ENCODE measurements at regions not wholly inside any gene's neighbourhood (a gene's known extent, or its start where the extent isn't known, plus 50 kb on each side); places are given as distances from the start of the nearest gene placed in this dataset.

DNA sequence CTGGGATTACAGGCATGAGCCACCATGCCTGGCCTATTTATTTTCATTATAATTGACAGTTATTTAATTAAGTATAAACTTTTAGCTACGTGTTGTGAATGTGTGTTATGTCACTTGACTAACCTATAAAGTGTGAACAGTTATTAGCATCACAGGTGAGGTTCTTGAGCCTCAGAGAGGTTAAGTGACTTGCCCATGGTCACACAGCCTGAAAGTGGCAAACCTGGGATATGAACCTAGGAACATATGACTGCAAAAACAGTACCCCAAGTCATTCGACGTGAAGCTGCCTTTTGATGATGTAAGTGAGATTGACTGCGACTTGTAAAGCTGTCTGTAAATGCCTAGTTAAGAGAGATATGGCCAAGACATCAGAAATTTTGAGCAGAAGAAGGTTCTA is 77.9 kb upstream of the SALL4 start:
- TF ChIP-seq YY1 (IDR thresholded peaks at IDR 0.05; ENCODE audit: low read depth) (no peak), EP300 (IDR thresholded peaks at IDR 0.05; ENCODE audit: borderline replicate concordance) (no peak), NFIC (IDR thresholded peaks at IDR 0.05) (no peak), ZBTB7A (IDR thresholded peaks at IDR 0.05; ENCODE audit: low read depth) (no peak), RAD21 (IDR thresholded peaks at IDR 0.05; ENCODE audit: low read depth) (no peak), FOXM1 (IDR thresholded peaks at IDR 0.05; ENCODE audit: borderline replicate concordance, low read depth) (no peak), TCF12 (IDR thresholded peaks at IDR 0.05; ENCODE audit: low read depth) (no peak), CREB1 (IDR thresholded peaks at IDR 0.05; ENCODE audit: low read depth) (no peak), TEAD4 (IDR thresholded peaks at IDR 0.05) (no peak), TAF1 (IDR thresholded peaks at IDR 0.05; ENCODE audit: low read depth) (no peak), EGR1 (IDR thresholded peaks at IDR 0.05) (no peak), CEBPB (IDR thresholded peaks at IDR 0.05) (no peak)
- TF ChIP-seq, protein P1, sequence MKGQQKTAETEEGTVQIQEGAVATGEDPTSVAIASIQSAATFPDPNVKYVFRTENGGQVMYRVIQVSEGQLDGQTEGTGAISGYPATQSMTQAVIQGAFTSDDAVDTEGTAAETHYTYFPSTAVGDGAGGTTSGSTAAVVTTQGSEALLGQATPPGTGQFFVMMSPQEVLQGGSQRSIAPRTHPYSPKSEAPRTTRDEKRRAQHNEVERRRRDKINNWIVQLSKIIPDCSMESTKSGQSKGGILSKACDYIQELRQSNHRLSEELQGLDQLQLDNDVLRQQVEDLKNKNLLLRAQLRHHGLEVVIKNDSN (IDR thresholded peaks at IDR 0.05) = no peak
- TF ChIP-seq, protein P2, sequence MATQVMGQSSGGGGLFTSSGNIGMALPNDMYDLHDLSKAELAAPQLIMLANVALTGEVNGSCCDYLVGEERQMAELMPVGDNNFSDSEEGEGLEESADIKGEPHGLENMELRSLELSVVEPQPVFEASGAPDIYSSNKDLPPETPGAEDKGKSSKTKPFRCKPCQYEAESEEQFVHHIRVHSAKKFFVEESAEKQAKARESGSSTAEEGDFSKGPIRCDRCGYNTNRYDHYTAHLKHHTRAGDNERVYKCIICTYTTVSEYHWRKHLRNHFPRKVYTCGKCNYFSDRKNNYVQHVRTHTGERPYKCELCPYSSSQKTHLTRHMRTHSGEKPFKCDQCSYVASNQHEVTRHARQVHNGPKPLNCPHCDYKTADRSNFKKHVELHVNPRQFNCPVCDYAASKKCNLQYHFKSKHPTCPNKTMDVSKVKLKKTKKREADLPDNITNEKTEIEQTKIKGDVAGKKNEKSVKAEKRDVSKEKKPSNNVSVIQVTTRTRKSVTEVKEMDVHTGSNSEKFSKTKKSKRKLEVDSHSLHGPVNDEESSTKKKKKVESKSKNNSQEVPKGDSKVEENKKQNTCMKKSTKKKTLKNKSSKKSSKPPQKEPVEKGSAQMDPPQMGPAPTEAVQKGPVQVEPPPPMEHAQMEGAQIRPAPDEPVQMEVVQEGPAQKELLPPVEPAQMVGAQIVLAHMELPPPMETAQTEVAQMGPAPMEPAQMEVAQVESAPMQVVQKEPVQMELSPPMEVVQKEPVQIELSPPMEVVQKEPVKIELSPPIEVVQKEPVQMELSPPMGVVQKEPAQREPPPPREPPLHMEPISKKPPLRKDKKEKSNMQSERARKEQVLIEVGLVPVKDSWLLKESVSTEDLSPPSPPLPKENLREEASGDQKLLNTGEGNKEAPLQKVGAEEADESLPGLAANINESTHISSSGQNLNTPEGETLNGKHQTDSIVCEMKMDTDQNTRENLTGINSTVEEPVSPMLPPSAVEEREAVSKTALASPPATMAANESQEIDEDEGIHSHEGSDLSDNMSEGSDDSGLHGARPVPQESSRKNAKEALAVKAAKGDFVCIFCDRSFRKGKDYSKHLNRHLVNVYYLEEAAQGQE (IDR thresholded peaks at IDR 0.05; ENCODE audit: low read depth) = no peak
- TF ChIP-seq, protein P3, sequence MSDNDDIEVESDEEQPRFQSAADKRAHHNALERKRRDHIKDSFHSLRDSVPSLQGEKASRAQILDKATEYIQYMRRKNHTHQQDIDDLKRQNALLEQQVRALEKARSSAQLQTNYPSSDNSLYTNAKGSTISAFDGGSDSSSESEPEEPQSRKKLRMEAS (IDR thresholded peaks at IDR 0.05) = no peak

DNA sequence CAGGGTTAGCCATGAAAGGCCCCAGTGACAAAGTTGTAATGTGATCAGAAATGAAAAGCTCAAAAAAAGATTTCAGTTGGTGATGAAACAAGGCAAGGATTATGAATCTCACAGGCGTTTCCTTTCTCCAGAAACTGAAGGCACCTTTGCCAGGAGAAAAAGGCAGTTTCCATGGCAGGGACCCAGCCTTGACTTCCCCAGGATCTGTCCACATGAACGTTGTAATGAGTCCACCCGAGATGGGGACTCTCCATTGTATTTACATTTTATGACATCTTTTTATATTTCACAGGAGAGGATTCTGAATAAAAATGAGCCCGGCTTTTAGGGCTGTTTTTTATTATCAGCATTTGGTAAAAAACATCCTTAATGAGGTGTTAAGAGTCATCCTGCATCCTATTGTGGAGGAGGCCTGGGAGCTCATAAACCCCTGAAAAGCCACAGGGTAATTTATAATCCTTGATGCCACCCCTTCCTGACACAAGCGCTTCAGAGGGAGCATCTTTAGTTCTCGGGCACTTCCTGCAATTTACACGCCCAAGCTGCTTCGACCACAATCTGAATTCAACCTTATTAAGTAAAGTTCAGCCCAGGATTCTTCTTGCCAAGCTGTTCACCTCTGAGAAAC is 74.1 kb upstream of the SALL4 start:
- no peak for TF ChIP-seq CREB1 (IDR thresholded peaks at IDR 0.05; ENCODE audit: low read depth)
- TF ChIP-seq, protein P3 (IDR thresholded peaks at IDR 0.05) = no peak
- TF ChIP-seq, protein P2 (IDR thresholded peaks at IDR 0.05; ENCODE audit: low read depth) = no peak
- TF ChIP-seq TEAD4 (IDR thresholded peaks at IDR 0.05) = no peak
- TF ChIP-seq YY1 (IDR thresholded peaks at IDR 0.05; ENCODE audit: low read depth) = no peak
- TF ChIP-seq TAF1 (IDR thresholded peaks at IDR 0.05; ENCODE audit: low read depth) = no peak
- TF ChIP-seq, protein P1 (IDR thresholded peaks at IDR 0.05) = no peak
- TF ChIP-seq EP300 (IDR thresholded peaks at IDR 0.05; ENCODE audit: borderline replicate concordance) = no peak
- TF ChIP-seq FOXM1 (IDR thresholded peaks at IDR 0.05; ENCODE audit: borderline replicate concordance, low read depth) = no peak
- no peak for TF ChIP-seq ZBTB7A (IDR thresholded peaks at IDR 0.05; ENCODE audit: low read depth)
- no peak for TF ChIP-seq EGR1 (IDR thresholded peaks at IDR 0.05)
- no peak for TF ChIP-seq NFIC (IDR thresholded peaks at IDR 0.05)
- no peak for TF ChIP-seq CEBPB (IDR thresholded peaks at IDR 0.05)
- no peak for TF ChIP-seq RAD21 (IDR thresholded peaks at IDR 0.05; ENCODE audit: low read depth)
- TF ChIP-seq TCF12 (IDR thresholded peaks at IDR 0.05; ENCODE audit: low read depth) = no peak

DNA sequence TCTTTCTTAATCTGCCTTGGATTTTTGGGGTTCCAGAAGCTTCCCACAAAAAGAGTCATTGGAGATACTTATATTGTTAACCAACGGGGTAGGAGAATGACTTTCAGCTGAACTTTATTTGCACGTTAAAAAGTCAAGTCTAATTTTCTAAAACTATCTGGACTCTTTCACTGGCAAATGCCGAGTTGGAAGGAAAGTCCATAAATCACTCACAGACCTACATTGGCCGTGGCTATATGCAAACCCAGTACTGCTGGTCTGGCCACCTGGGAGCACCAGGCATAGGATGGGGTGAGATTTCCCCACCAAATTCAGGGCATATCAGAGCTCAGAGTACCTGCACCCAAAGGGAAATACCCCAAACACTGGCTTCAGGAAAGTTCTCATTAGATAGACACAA is 71.3 kb upstream of the SALL4 start:
- TF ChIP-seq TEAD4 (IDR thresholded peaks at IDR 0.05) (no peak), YY1 (IDR thresholded peaks at IDR 0.05; ENCODE audit: low read depth) (no peak), ZBTB7A (IDR thresholded peaks at IDR 0.05; ENCODE audit: low read depth) (no peak), RAD21 (IDR thresholded peaks at IDR 0.05; ENCODE audit: low read depth) (no peak), CEBPB (IDR thresholded peaks at IDR 0.05) (no peak), TAF1 (IDR thresholded peaks at IDR 0.05; ENCODE audit: low read depth) (no peak), CREB1 (IDR thresholded peaks at IDR 0.05; ENCODE audit: low read depth) (no peak), EGR1 (IDR thresholded peaks at IDR 0.05) (no peak), TCF12 (IDR thresholded peaks at IDR 0.05; ENCODE audit: low read depth) (no peak), EP300 (IDR thresholded peaks at IDR 0.05; ENCODE audit: borderline replicate concordance) (no peak), NFIC (IDR thresholded peaks at IDR 0.05) (no peak), FOXM1 (IDR thresholded peaks at IDR 0.05; ENCODE audit: borderline replicate concordance, low read depth) (no peak)
- TF ChIP-seq, protein P3 (IDR thresholded peaks at IDR 0.05) = no peak
- TF ChIP-seq, protein P1 (IDR thresholded peaks at IDR 0.05) = no peak
- TF ChIP-seq, protein P2 (IDR thresholded peaks at IDR 0.05; ENCODE audit: low read depth) = no peak

Measured in Ishikawa (cell line).